CD1c-positive myeloid dendritic cell (primary cell): ENCODE measurements at regions not wholly inside any gene's neighbourhood (a gene's known extent, or its start where the extent isn't known, plus 50 kb on each side); places are given as distances from the start of the nearest gene placed in this dataset.

Source experiments
- DNase-seq: peaks from one replicate; pipeline ENCODE4 v3.0.0-alpha.2; 2016; ENCODE audit errors: extremely low spot score

GRCh38 chrX:40279091-40279430 lies 181.3 kb upstream of the BCOR start:
- DNase-seq: no peak

GRCh38 chrX:40278340-40279090 lies 180.8 kb upstream of the BCOR start:
- no peak for DNase-seq

- DNase-seq: no peak
These were observed 179.9 kb upstream of the BCOR start for GRCh38 chrX:40277672-40278071.

- peak; percentile 10 for DNase-seq
These were observed 175.7 kb upstream of the BCOR start for GRCh38 chrX:40273356-40274050.

- DNase-seq: no peak
These were observed 175.0 kb upstream of the BCOR start for GRCh38 chrX:40272776-40273175.

GRCh38 chrX:40272141-40272540 lies 174.4 kb upstream of the BCOR start:
- DNase-seq: no peak

GRCh38 chrX:40268188-40268520 lies 170.4 kb upstream of the BCOR start:
- no peak for DNase-seq

- peak; percentile 70 for DNase-seq
These were observed 169.8 kb upstream of the BCOR start for GRCh38 chrX:40267334-40268187.

- peak; percentile 55 for DNase-seq
These were observed 169.0 kb upstream of the BCOR start for GRCh38 chrX:40266490-40267333.

GRCh38 chrX:40265936-40266335 lies 168.2 kb upstream of the BCOR start:
- DNase-seq: peak; percentile 1

GRCh38 chrX:40263014-40263560 lies 165.3 kb upstream of the BCOR start:
- no peak for DNase-seq

- no peak for DNase-seq
These were observed 164.6 kb upstream of the BCOR start for GRCh38 chrX:40262157-40263013.

GRCh38 chrX:40261833-40262156 lies 164.0 kb upstream of the BCOR start:
- DNase-seq: no peak

- DNase-seq: peak; percentile 26
These were observed 162.5 kb upstream of the BCOR start for GRCh38 chrX:40260146-40260747.

- no peak for DNase-seq
These were observed 161.2 kb upstream of the BCOR start for GRCh38 chrX:40258909-40259308.

GRCh38 chrX:40253771-40254170 lies 156.0 kb upstream of the BCOR start:
- no peak for DNase-seq

- DNase-seq: no peak
These were observed 151.8 kb upstream of the BCOR start for GRCh38 chrX:40249582-40249981.

GRCh38 chrX:40248822-40249221 lies 151.1 kb upstream of the BCOR start:
- no peak for DNase-seq

GRCh38 chrX:40247848-40248622 lies 150.3 kb upstream of the BCOR start:
- DNase-seq: no peak

- DNase-seq: no peak
These were observed 149.6 kb upstream of the BCOR start for GRCh38 chrX:40247382-40247781.
